ENCODE measurements at regions not wholly inside any gene's neighbourhood (a gene's known extent, or its start where the extent isn't known, plus 50 kb on each side); places are given as distances from the start of the nearest gene placed in this dataset.
A peak's percentile ranks its signal among the peaks of the same experiment; 100 is the strongest.

- in situ Hi-C loops (cut with HindIII; ENCODE audit: extremely low pct_ligation_motif_present, low pct_unique_long_range_greater_than_20kb), result no loop called here
- WGBS (ENCODE audit: low lambda C conversion rate), result 89% methylated on average over 1 of the region's 1 CpG
- DNase-seq (ENCODE audit: low spot score) (no peak), ATAC-seq (no peak; the same call in 2 of the 3 replicates), FAIRE-seq (no peak)
- Histone ChIP-seq H3K27me3 (ENCODE audit: control insufficient read depth in 1 of 2, insufficient read depth in 2 of 2, low read length in 2 of 2) (no peaks in the 10 kb centered on the region; a peak in 1 of 5 replicates), H3K4me3 (replicated peaks in 1 of 3; ENCODE audit: insufficient read depth in 1 of 3, low read depth in 2 of 3, low read length in 3 of 3) (no peak overlapping the region), H3K79me2 (ENCODE audit: insufficient read depth, low read length) (no peaks in the 10 kb centered on the region), H4K20me1 (ENCODE audit: insufficient read depth, low read length) (no peaks in the 10 kb centered on the region), H3K4me2 (ENCODE audit: low read depth, low read length) (no peak overlapping the region), H3K9ac (ENCODE audit: insufficient read depth, low read depth, low read length) (no peak overlapping the region), H2AFZ (ENCODE audit: low read length) (no peak overlapping the region), H3K36me3 (replicated peaks in 1 of 2; ENCODE audit: control insufficient read depth in 1 of 2, insufficient read depth in 2 of 2, low read length in 2 of 2) (no peaks in the 10 kb centered on the region), H3K4me1 (ENCODE audit: insufficient read depth, low read length) (0 out of 2 replicates have a peak, but pooled peaks cover 6% of the 10 kb centered on the region), H3K9me3 (ENCODE audit: low read length) (no peaks in the 10 kb centered on the region), H3K27ac (ENCODE audit: extremely low read length, insufficient read depth, low read length) (no peak overlapping the region)
- intact Hi-C loops (cut with micrococcal nuclease; ENCODE audit: unreplicated experiment), result loop anchor here (1.0 kb wide), 2 partner anchors 108 to 161 kb away; no protein-coding TSS in a partner anchor
- POLR2A ChIA-PET, result no interaction called here
- BruUV-seq (replicated peaks), result no TSS peak
- CTCF ChIA-PET (ENCODE audit: low intra/inter-chr PET ratio, low total read pairs), result interaction anchor here (1.2 to 2.7 kb wide), 3 partner anchors 108 to 317 kb away, joined by 3 to 9 read pairs (median 4); no protein-coding TSS in a partner anchor
- TF ChIP-seq ZNF431 (CRISPR knock-in tag; IDR thresholded peaks at IDR 0.05; ENCODE audit: borderline replicate concordance, low read depth), result no peak
- TF ChIP-seq KDM5B (CRISPR knock-in tag; IDR thresholded peaks at IDR 0.05; ENCODE audit: borderline replicate concordance), result 0 out of 2 replicates have a peak, but pooled peaks have one; percentile 1
- TF ChIP-seq EHMT2 (IDR thresholded peaks at IDR 0.05; ENCODE audit: borderline replicate concordance, low read depth, low read length), result no peak
Observed at GRCh38 chr3:31448882-31449243, 83.9 kb upstream of the STT3B start.

DNA sequence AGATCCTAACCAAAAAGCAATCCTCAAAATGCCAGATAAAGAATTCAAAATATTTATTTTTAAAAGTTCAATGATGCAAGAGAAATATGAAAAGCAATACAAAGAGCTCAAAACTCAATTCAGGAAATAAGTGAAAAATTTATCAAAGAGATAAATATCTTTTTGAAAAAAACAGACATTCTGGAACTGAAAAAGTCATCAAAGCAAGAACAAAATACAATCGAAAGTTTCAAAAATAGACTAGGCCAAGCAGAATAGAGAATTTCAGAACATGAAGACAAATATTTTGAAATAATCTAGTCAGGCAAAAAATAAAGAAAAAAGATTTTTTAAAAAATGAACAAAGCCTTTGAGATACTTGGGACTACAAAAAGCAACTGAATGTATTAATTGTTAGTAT is 83.4 kb upstream of the STT3B start:
- Histone ChIP-seq H3K4me1 (ENCODE audit: insufficient read depth, low read length) (0 out of 2 replicates have a peak, but pooled peaks cover 6% of the 10 kb centered on the region), H3K4me3 (replicated peaks in 1 of 3; ENCODE audit: insufficient read depth in 1 of 3, low read depth in 2 of 3, low read length in 3 of 3) (no peak overlapping the region), H3K79me2 (ENCODE audit: insufficient read depth, low read length) (no peaks in the 10 kb centered on the region), H3K4me2 (ENCODE audit: low read depth, low read length) (no peak overlapping the region), H3K27me3 (ENCODE audit: control insufficient read depth in 1 of 2, insufficient read depth in 2 of 2, low read length in 2 of 2) (peaks cover 0 to 3% of the 10 kb centered on the region in 2 experiments; a peak in 1 of 5 replicates), H2AFZ (ENCODE audit: low read length) (no peak overlapping the region), H3K36me3 (replicated peaks in 1 of 2; ENCODE audit: control insufficient read depth in 1 of 2, insufficient read depth in 2 of 2, low read length in 2 of 2) (no peaks in the 10 kb centered on the region), H3K9me3 (ENCODE audit: low read length) (no peaks in the 10 kb centered on the region), H3K9ac (ENCODE audit: insufficient read depth, low read depth, low read length) (no peak overlapping the region), H4K20me1 (ENCODE audit: insufficient read depth, low read length) (no peaks in the 10 kb centered on the region), H3K27ac (ENCODE audit: extremely low read length, insufficient read depth, low read length) (no peak overlapping the region)
- WGBS (ENCODE audit: low lambda C conversion rate), result 2% methylated on average over 1 of the region's 1 CpG
- ATAC-seq, result no peak
- POLR2A ChIA-PET, result no interaction called here
- DNase-seq (ENCODE audit: low spot score), result no peak
- no TSS peak for BruUV-seq (replicated peaks)
- in situ Hi-C loops (cut with HindIII; ENCODE audit: extremely low pct_ligation_motif_present, low pct_unique_long_range_greater_than_20kb) (no loop called here), intact Hi-C loops (cut with micrococcal nuclease; ENCODE audit: unreplicated experiment) (no loop called here)
- CTCF ChIA-PET (ENCODE audit: low intra/inter-chr PET ratio, low total read pairs), result interaction anchor here (2.7 kb wide), 1 partner anchor 108 kb away, joined by 9 read pairs; no protein-coding TSS in a partner anchor
- FAIRE-seq, result no peak
- TF ChIP-seq, protein P1, sequence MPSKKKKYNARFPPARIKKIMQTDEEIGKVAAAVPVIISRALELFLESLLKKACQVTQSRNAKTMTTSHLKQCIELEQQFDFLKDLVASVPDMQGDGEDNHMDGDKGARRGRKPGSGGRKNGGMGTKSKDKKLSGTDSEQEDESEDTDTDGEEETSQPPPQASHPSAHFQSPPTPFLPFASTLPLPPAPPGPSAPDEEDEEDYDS (CRISPR knock-in tag; IDR thresholded peaks at IDR 0.05), result no peak
- TF ChIP-seq KDM2A (CRISPR knock-in tag; IDR thresholded peaks at IDR 0.05; ENCODE audit: borderline replicate concordance, low read depth), result no peak

Measured in HepG2 (cell line).